Activated CD4-positive, alpha-beta T cell treated with anti-CD3 and anti-CD28 coated beads, Interleukin-2, amount 10 ng/mL, durations not matched to agents 24 days and 14 days (primary cell): ENCODE measurements at regions not wholly inside any gene's neighbourhood (a gene's known extent, or its start where the extent isn't known, plus 50 kb on each side); places are given as distances from the start of the nearest gene placed in this dataset.

Experiments
- DNase-seq: peaks from one replicate; pipeline ENCODE4 v3.0.0; 2022
- H3K27ac Mint-ChIP-seq: one replicate; pipeline ENCODE4 v1.8.0; 2022; ENCODE audit warnings: mild to moderate bottlenecking, mixed read lengths
- H3K27me3 Mint-ChIP-seq: one replicate; pipeline ENCODE4 v1.8.0; 2022; ENCODE audit warnings: mixed read lengths
- H3K36me3 Mint-ChIP-seq: one replicate; pipeline ENCODE4 v1.8.0; 2022; ENCODE audit warnings: low read depth, mild to moderate bottlenecking, mixed read lengths
- H3K4me1 Mint-ChIP-seq: one replicate; pipeline ENCODE4 v1.8.0; 2021; ENCODE audit warnings: mixed read lengths
- H3K4me3 Mint-ChIP-seq: one replicate; pipeline ENCODE4 v1.8.0; 2022; ENCODE audit warnings: mild to moderate bottlenecking, moderate library complexity, mixed read lengths
- H3K9me3 Mint-ChIP-seq: one replicate; pipeline ENCODE4 v1.8.0; 2021; ENCODE audit warnings: mixed read lengths
- intact Hi-C: fragments of 100-400 bp; cut with micrococcal nuclease; formaldehyde crosslinking; loops from one replicate; pipeline ENCODE4 v1.15.1; 2023

- no peak for DNase-seq
- H3K4me3 Mint-ChIP-seq = no peak overlapping the region
- H3K9me3 Mint-ChIP-seq = no peaks in the 10 kb centered on the region
- no peak overlapping the region for H3K27ac Mint-ChIP-seq
- H3K27me3 Mint-ChIP-seq = peaks cover 8% of the 10 kb centered on the region
- intact Hi-C loops = no loop called here
- H3K4me1 Mint-ChIP-seq = no peaks in the 10 kb centered on the region
- H3K36me3 Mint-ChIP-seq = no peaks in the 10 kb centered on the region
Observed at GRCh38 chr1:230591678-230592077, 50.6 kb upstream of the COG2 start.

- DNase-seq = no peak
- Mint-ChIP-seq H3K4me3 (no peak overlapping the region), H3K27ac (no peak overlapping the region), H3K27me3 (peaks cover 10% of the 10 kb centered on the region), H3K36me3 (no peaks in the 10 kb centered on the region), H3K4me1 (no peaks in the 10 kb centered on the region), H3K9me3 (peaks cover 1% of the 10 kb centered on the region)
- intact Hi-C loops = no loop called here
Observed at GRCh38 chr1:230589951-230590350, 52.3 kb upstream of the COG2 start.

GRCh38 chr1:230588323-230588746 is 53.9 kb upstream of the COG2 start:
- Mint-ChIP-seq H3K27ac (no peak overlapping the region), H3K36me3 (no peaks in the 10 kb centered on the region), H3K4me3 (no peak overlapping the region)

GRCh38 chr1:230587061-230587460 is 55.2 kb upstream of the COG2 start:
- H3K27ac Mint-ChIP-seq = no peak overlapping the region
- intact Hi-C loops = no loop called here
- H3K9me3 Mint-ChIP-seq = peaks cover 3% of the 10 kb centered on the region
- no peak for DNase-seq
- H3K36me3 Mint-ChIP-seq = no peaks in the 10 kb centered on the region
- H3K4me1 Mint-ChIP-seq = no peaks in the 10 kb centered on the region
- no peak overlapping the region for H3K4me3 Mint-ChIP-seq
- H3K27me3 Mint-ChIP-seq = peaks cover 4% of the 10 kb centered on the region

More at GRCh38 chr1:230588323-230588746, 53.9 kb upstream of the COG2 start:
- Mint-ChIP-seq H3K9me3 (peaks cover 3% of the 10 kb centered on the region), H3K4me1 (no peaks in the 10 kb centered on the region), H3K27me3 (peaks cover 8% of the 10 kb centered on the region)
- intact Hi-C loops = no loop called here
- DNase-seq = no peak

GRCh38 chr1:230584660-230585059 is 57.6 kb upstream of the COG2 start:
- H3K4me1 Mint-ChIP-seq = no peaks in the 10 kb centered on the region
- no peaks in the 10 kb centered on the region for H3K36me3 Mint-ChIP-seq
- peaks cover 6% of the 10 kb centered on the region for H3K27me3 Mint-ChIP-seq
- no peak overlapping the region for H3K27ac Mint-ChIP-seq
- no peak for DNase-seq
- intact Hi-C loops = no loop called here
- no peak overlapping the region for H3K4me3 Mint-ChIP-seq
- peaks cover 3% of the 10 kb centered on the region for H3K9me3 Mint-ChIP-seq

GRCh38 chr1:230581446-230582079 is 60.7 kb upstream of the COG2 start:
- Mint-ChIP-seq H3K9me3 (peaks cover 3% of the 10 kb centered on the region), H3K36me3 (no peaks in the 10 kb centered on the region), H3K27ac (no peak overlapping the region), H3K4me1 (no peaks in the 10 kb centered on the region), H3K27me3 (peaks cover 11% of the 10 kb centered on the region), H3K4me3 (no peak overlapping the region)
- no peak for DNase-seq
- intact Hi-C loops = no loop called here

- Mint-ChIP-seq H3K27me3 (peaks cover 13% of the 10 kb centered on the region), H3K36me3 (no peaks in the 10 kb centered on the region), H3K4me3 (no peak overlapping the region), H3K4me1 (no peaks in the 10 kb centered on the region), H3K27ac (no peak overlapping the region), H3K9me3 (no peaks in the 10 kb centered on the region)
- intact Hi-C loops = no loop called here
- no peak for DNase-seq
Observed at GRCh38 chr1:230578616-230579015, 63.7 kb upstream of the COG2 start.

- H3K36me3 Mint-ChIP-seq = no peaks in the 10 kb centered on the region
- H3K27me3 Mint-ChIP-seq = peaks cover 13% of the 10 kb centered on the region
- intact Hi-C loops = no loop called here
- no peaks in the 10 kb centered on the region for H3K9me3 Mint-ChIP-seq
- H3K4me1 Mint-ChIP-seq = no peaks in the 10 kb centered on the region
- H3K27ac Mint-ChIP-seq = no peak overlapping the region
- no peak overlapping the region for H3K4me3 Mint-ChIP-seq
- no peak for DNase-seq
Observed at GRCh38 chr1:230577537-230577936, 64.7 kb upstream of the COG2 start.

GRCh38 chr1:230575886-230576500 is 66.3 kb upstream of the COG2 start:
- peaks cover 14% of the 10 kb centered on the region for H3K27me3 Mint-ChIP-seq

GRCh38 chr1:230574502-230574901 is 67.8 kb upstream of the COG2 start:
- intact Hi-C loops = no loop called here
- Mint-ChIP-seq H3K27ac (no peak overlapping the region), H3K4me3 (no peak overlapping the region), H3K36me3 (no peaks in the 10 kb centered on the region), H3K9me3 (no peaks in the 10 kb centered on the region), H3K27me3 (peaks cover 19% of the 10 kb centered on the region), H3K4me1 (no peaks in the 10 kb centered on the region)
- DNase-seq = no peak

More at GRCh38 chr1:230575886-230576500, 66.3 kb upstream of the COG2 start:
- DNase-seq = no peak
- H3K9me3 Mint-ChIP-seq = no peaks in the 10 kb centered on the region
- H3K4me1 Mint-ChIP-seq = no peaks in the 10 kb centered on the region
- no peak overlapping the region for H3K27ac Mint-ChIP-seq
- no peaks in the 10 kb centered on the region for H3K36me3 Mint-ChIP-seq
- intact Hi-C loops = no loop called here
- no peak overlapping the region for H3K4me3 Mint-ChIP-seq

- intact Hi-C loops = no loop called here
- H3K9me3 Mint-ChIP-seq = no peaks in the 10 kb centered on the region
- H3K4me3 Mint-ChIP-seq = no peak overlapping the region
- DNase-seq = no peak
- no peaks in the 10 kb centered on the region for H3K4me1 Mint-ChIP-seq
- peaks cover 16% of the 10 kb centered on the region for H3K27me3 Mint-ChIP-seq
- no peak overlapping the region for H3K27ac Mint-ChIP-seq
- H3K36me3 Mint-ChIP-seq = no peaks in the 10 kb centered on the region
Observed at GRCh38 chr1:230573658-230574057, 68.6 kb upstream of the COG2 start.

GRCh38 chr1:230572121-230573105 is 69.9 kb upstream of the COG2 start:
- no peak for DNase-seq
- Mint-ChIP-seq H3K4me3 (no peak overlapping the region), H3K4me1 (peaks cover 4% of the 10 kb centered on the region), H3K9me3 (no peaks in the 10 kb centered on the region), H3K36me3 (no peaks in the 10 kb centered on the region), H3K27ac (no peak overlapping the region), H3K27me3 (peaks cover 14% of the 10 kb centered on the region)
- intact Hi-C loops = no loop called here

- H3K4me1 Mint-ChIP-seq = peaks cover 4% of the 10 kb centered on the region
- no peak for DNase-seq
- no peak overlapping the region for H3K4me3 Mint-ChIP-seq
- H3K36me3 Mint-ChIP-seq = no peaks in the 10 kb centered on the region
- H3K9me3 Mint-ChIP-seq = no peaks in the 10 kb centered on the region
- intact Hi-C loops = no loop called here
- H3K27ac Mint-ChIP-seq = no peak overlapping the region
- peaks cover 14% of the 10 kb centered on the region for H3K27me3 Mint-ChIP-seq
Observed at GRCh38 chr1:230570724-230571360, 71.4 kb upstream of the COG2 start.
